HL-60/S4 (cell line): ENCODE measurements at regions not wholly inside any gene's neighbourhood (a gene's known extent, or its start where the extent isn't known, plus 50 kb on each side); places are given as distances from the start of the nearest gene placed in this dataset.

Experiments
- in situ Hi-C: fragments of 300-500 bp; cut with MboI; formaldehyde crosslinking; loops from 2 replicates; pipeline ENCODE4 v1.14.3; 2022; ENCODE audit warnings: low sequenced_read_pairs

DNA sequence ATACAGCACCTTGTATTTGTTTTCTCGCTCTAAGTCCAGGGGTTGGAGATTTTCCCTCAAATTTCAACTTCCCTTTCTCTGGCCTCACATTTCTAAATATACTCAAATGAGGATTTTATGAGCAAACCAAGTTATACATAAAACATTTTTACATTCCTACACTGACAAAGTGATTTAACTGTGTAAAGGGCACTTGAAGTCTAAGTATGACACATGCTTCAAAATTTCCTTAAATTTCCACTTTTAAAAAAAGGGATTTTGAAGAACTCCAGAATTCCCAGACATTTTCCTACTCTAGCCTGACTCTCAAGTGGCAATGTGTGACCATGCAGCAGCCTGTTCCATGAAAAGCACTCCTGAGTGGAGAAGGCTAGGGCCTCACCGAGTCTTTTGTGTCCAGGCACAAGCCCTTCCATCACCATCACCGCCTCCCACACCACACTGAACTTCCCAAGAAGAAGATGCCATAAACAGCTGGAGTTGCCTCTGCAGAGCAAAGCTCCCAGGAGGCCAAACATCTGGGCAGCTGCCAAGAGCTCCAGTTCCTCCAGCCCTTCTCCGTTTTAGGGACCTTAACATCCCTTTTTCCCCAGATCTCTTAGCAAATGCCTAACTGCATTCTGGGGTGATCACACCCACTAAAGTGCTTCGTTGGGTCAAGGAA is 68.9 kb downstream of the NCR2 start:
- in situ Hi-C loops, result no loop called here

DNA sequence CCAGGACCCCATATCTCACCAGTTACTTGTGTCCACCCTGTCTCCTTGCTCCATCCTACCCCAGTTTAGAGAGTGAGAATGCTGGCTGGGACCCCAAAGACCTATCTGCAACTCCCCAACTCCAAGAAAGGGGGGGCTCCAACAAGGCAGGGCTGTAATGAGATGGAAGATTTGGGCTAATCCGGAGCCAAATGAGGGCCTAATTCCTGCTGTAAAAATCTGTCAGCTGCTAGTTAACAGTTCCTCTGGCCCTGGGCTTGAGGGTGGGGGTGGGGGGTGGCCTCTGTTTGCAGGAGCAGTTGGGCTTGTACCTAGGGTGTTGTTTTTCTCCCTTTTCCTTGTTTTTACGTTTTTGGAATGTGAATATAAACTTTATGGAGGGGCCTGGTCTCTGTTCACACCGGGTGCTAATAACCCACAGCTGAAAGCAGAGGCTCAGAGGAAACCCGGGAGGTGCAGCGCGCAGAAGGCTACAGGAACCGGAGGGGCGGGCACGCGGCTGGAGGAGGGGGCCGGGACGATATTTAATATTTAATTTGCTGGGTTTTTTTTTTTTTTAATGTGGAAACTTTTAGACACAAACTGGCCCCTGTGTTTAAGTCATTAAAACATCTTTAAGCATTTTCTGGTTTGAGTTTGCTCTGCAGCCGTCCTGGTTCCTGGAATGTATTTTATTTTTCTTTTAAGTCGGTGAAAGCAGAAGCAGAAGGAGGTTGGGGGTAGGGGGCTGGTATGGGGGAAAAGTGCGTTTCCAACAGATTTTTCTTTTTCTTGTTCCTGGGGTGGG is 70.7 kb downstream of the NCR2 start:
- in situ Hi-C loops, result no loop called here

DNA sequence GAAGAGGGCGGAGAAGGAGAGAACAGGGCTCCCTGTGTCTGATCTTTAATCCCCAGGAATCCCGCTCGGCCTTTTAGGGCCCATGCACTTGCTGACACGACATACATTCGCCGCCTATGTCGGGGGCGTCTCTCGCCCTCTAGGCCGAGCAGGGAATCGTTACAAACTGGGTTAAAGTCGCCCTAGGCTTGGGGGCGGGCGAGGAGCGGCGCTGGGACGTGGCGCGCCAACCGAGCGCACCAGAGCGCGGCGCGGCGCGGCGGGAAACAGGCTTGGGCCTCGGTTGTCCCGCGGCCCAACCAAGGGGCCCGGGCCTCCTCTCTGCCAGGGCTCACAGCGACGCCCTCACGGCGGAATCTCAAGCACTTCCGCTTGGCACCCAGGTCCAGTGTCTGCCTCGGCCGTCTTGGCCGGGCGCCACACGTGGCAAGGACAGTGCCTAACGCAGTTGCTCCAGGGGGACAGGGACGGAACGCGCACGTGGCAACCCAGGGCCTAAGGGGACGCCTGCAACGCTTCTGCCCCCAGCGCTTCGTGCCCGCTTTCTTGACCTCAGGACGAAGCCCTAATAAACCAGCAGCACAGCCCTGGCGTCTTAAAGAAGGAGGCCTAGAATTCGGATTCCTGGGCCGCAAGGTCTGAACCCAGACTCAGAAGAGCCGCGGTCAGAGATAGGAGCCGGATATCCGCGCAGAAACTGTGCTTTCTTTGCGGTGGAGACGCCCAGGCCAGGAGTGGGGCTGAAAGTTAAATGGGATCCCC is 71.5 kb downstream of the NCR2 start:
- in situ Hi-C loops, result no loop called here

DNA sequence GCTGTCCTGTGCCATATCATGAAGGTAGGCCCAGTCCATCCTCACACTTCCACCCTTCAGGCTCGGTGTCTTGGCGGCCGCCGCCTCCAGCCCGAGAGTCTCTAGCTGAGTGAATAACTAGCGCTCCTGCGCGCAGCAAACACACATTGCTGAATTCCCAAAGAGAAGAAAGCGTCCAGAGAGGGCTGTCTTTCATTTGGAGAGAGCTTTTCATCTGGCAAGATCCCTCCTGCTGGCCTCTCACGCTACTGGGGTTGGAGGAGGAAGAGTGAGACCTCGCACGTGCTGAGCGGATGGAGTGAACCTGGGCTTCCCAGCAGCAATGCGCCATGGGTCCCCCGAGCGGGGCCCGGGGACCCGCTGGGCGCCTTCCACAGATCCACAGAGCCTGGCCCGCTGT is 73.2 kb downstream of the NCR2 start:
- in situ Hi-C loops, result no loop called here

DNA sequence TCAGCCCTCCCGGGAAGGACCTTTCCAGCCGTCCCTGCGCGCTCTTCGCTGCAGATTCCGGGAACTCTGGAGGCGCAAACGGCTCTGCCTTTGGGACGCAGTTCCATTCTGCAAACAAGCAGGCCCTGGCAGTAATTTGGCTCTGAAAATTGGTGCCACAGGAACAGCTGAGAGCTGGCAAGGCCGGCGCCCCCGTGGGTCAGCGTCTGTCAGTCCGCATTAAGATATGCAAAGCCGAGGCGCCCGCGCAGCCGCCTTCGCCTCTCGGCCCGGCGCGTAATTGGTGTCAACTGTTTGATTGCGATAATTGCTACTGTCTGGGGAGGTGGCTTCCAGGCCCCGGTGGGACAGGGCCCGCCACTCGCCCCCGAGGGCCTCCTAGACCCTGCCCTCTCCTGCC is 73.6 kb downstream of the NCR2 start:
- in situ Hi-C loops, result no loop called here

DNA sequence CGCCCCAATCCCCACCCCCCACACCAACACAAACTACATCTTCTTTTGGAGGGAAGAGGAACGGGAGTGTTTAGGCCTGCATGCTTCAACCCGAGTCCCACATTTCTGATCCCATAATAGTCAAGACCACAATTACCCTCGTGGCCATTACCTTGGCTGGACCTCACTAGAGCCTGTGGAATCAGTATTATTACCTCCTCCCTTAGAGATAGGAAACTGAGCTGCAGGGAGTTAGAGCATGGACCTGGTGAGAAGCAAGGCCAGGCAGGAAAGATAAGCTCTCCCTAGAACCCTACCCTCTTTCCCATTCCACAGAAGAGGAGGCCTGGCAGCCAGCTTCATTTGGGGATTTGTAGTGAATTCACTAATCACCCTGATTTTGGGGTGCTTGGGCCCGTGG is 74.1 kb downstream of the NCR2 start:
- in situ Hi-C loops, result no loop called here

DNA sequence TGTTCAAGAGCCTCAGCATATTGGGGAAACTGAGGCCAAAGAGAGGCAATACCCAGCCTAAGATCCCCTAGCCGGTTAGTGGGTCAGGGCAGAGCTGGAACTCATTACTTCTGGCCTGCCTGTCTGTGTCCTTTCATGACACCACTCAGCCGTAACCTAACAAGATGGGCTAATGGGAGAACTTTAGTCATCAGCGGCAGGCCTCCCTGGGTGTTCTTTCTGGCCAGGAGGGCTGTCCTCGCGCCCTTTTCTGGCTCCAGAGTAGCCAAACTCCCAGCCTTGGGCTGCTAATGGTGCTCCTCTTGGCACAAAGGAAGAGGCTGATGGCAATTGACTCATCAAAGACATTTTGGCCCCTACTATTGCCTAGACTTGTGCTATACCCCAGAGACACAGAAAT is 76.6 kb downstream of the NCR2 start:
- in situ Hi-C loops, result no loop called here

DNA sequence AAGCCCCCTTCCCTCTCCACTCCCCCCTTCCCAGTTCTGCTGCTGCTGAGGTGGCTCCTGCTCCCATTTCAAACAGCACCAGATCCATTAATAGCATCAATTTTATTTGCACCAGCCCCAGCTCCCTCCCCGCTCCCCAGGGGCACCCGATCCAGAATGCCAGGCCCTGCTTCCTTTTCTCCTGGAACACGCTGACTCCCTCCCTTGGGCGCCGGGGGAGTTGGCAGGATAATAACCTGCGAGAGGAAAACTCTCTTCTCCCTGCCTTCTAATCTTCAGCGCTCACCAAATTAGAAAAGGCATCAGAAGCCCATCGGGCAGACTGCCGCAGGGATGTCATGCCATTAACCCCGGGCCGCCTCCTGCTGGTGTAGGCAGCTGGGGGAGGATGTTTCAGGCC is 77.8 kb downstream of the NCR2 start:
- in situ Hi-C loops, result no loop called here

DNA sequence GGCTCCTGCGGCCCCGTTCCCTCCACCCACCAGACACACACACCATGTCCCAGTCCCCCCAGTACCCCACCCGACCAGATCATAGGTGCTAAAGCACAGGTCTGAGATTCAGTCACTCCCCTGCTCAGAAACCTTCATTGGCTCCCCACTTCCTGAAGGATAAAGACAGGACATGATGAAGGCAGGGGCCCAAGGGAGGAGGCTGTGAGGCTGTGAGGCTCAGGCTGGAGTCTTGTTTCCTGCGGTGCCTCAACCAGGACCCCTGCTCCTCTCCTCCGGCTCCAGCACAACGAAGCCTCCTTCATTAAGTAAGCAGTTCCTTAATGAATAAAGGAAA is 81.1 kb downstream of the NCR2 start:
- in situ Hi-C loops, result no loop called here

DNA sequence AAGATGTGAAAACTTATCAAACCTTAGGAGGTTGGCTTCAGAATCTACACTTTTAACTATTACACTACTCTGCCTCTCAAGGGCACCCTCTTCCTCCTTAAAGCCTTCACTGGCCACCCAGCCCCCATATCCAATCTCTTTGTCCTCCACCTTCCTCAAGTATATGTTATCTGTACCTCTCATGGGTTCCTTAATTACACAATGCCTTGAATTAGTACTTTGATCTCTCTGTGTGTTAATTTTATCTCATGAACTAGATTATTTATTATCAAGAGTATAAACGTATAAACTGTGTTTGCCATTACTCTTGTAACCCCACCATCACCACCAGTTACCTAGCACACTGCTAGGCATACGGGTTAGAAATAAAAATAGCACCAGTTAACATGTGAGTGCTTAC is 83.3 kb downstream of the NCR2 start:
- in situ Hi-C loops, result no loop called here

DNA sequence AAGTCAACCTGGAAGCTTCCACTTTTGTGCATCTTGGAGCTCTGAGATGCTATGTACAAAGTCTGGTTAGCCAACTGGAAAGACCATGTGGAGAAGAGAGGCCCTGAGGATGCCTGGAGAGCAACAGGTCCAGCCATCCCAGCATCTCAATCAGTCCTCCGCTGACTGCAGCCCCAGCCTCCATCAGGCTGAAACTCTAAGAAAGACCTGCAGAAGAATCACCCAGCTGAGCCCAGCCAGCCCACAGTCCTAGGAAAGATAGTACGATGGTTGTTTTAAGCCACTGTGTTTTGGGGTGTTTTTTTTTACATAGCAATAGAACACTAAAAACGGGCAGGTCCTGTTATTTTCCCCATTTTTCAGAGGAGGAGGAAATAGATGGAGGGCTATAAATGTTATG is 84.0 kb downstream of the NCR2 start:
- in situ Hi-C loops, result no loop called here

DNA sequence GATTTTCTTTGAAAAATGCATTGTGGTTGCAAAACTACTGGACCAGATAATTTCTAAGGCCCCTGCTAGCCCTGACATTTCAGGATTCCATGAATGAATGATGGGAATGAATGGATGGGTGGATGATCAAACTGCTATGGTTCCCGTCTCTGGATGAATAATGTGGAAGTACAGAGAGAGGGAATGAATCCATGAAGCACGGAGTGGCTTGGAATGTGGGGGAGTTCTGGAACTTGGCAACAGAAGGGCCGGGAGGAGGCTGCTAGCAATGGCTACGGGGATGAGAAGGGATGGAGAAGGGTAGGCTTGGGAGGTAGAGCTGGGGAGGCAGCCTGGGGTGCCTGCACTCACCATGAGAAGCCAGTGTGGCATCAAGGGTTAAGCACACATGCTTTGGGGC is 84.8 kb downstream of the NCR2 start:
- in situ Hi-C loops, result no loop called here

DNA sequence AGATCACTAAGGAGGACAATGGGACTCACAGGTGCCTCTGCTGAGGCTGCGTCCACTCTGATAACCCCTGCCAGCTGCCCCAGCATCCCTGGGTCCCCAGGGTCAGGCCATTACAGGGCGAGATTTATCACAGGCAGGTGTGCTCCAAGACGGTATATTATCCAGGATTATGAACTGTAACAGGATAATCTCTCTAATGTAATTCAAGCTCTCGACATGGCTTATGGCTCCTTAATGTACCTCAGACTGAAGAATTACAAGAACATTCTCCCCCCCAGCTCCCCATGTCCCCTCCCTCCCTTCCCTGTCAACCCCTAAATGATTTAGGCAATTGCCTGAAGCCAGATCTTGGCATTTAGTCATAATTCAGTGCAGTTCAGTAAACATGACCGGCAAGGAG is 86.8 kb downstream of the NCR2 start:
- in situ Hi-C loops, result no loop called here

DNA sequence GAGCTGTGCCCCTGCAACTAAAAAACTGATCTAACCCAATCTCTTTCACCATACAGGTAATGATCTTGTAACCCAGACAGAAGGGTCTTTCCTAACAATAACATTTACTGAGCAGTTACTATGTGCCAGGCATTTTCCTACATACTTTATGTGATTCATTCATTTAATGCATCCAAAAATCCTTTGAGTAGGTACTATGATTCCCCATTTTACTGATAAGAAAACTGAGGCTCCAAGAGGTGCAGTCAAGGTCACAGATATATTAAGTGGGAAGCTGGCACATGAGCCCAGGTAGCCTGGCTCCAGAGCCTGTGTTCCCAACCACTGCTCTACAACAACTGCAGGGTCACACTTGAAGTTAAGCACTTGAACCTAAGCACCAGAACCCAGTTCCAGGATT is 87.6 kb downstream of the NCR2 start:
- in situ Hi-C loops, result no loop called here

DNA sequence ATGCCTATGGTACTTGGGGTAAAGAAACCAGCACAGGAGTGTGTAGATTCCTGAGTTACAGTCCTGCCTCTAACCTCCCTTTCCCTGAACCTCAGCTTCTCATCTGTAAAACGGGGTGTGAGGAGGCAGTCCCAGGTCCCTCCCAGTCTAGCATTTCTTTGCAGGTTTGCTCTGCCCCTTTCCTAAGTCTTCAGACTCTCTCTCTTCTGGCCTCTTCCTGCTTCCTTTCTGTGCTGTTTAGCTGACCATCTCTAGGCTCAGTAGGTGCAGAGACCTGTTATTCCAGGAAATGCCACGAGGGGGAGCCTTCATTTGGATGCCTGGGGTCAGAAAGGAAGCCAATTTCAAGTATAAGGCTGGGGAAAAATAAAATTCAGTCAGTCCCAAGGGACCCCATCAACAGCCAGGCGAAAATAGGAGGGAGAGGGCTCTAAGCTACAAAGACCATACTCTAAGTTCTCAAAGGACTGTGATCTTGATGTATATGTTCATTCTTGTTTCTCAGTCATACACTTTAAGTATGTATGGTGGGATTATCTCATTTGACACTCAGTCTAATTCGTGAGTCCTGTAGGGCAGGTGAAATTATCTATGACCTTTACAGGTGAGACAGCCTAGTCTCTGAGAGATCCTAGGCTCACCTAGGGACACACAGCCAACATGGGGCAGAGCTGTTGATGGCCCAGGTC is 89.1 kb downstream of the NCR2 start:
- in situ Hi-C loops, result no loop called here

DNA sequence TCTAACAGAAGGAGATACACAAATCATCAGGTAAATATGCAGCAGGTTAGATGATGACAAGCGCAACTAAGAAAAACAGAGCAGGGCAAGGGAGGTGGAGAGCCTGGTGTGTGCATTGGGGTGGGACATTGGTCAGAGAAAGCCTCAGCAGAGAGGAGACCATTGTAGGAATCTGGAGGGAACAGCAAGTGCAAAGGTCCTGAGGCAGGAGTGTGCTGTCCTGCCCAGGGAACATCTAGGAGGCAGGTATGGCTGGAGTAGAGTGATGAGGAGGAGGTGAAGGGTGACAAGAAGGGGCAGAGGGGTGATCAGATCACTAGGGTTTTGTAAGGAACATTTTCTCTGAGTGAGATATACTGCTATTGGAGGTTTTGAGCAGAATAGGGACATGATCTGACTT is 90.1 kb downstream of the NCR2 start:
- in situ Hi-C loops, result no loop called here

DNA sequence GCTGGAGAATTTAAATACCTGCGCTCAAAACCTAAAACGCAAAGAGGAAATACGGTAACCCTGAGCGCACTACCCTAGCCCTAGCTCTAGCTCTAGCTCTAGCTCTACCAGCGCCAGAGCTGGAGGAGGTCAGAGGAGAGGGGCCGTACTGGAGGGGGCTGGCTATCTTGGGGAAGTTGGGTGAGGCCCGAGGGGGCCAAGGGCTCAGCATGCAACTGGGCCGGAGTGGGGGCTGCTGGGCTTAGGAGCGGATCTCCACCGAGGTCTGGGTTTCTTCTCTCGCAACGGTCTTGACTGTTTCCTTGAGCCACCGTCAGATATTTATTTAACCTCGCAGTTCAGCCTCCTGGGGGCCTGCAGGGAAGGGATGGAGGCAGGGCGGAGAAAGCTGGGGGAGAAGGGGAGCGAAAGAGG is 91.0 kb downstream of the NCR2 start:
- in situ Hi-C loops, result no loop called here

DNA sequence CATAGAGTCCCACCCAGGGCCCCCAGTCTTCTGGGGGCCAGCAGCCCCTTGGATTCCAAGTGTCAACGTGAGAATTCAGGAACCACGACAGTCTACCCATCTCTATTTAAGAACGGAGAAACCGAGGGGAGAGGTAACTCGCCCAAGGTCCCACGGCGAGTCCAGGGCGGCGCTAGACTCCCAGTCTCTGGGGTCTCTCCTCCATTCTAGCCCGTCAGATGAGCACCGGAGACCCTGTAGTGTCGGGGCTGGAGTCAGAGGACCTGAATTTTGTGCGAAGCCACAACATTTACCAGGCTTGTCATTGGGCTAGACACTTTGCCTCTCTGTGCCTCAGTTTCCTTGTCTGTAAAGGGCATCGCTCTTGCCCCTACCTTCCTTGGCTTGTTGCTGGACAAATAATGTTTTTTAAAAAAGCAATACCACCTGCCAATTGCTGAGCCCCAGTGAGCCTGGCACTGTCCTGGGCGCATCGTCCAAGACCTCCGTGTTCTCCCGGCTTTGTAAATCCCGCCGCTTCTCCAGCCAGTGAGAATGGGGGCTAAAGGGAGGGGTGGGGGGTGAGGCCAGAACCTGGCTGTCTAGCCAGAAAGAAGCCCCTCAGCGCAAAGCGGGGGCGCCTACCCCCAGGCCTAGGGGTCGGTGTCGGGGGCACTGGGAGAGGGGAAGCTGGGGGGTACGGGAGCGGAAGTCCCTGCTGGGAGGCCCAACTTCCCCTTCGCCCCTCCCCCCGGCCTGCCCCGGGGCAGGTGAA is 91.7 kb downstream of the NCR2 start:
- in situ Hi-C loops, result no loop called here

DNA sequence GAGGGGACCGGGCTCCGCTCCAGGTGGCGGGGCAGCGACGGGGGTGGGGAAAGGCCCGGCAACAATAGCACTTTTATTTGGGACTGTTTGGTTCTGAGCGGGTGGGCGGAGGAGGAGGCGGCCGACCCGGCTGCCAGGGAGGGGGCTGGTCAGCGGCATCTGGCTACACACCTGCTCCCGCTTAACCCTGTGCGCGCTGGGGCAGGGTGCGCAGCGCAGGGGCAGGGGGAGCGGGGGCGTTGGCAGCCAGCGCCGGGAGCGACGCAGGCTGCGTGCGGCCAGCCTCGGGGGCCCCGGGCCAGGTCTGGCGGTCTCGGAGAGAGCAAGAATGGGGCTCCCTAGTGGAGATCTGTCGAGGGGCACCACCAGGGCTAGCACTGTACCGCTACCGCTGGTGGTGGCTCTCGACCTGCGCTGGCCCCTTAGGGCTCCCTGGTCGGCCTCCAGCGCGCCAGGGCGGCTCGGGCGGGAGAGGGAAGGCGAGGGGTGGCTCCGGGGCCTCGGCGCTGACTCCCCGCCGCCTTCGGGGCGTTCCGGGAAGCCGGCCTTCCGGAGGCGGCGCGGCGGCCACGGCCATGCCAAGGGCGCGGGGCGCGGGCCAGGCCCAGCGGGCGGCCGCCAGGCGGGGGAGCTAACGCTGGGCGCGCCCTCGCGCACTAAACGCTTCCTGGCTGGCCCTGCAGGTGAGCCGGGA is 92.4 kb downstream of the NCR2 start:
- in situ Hi-C loops, result no loop called here

DNA sequence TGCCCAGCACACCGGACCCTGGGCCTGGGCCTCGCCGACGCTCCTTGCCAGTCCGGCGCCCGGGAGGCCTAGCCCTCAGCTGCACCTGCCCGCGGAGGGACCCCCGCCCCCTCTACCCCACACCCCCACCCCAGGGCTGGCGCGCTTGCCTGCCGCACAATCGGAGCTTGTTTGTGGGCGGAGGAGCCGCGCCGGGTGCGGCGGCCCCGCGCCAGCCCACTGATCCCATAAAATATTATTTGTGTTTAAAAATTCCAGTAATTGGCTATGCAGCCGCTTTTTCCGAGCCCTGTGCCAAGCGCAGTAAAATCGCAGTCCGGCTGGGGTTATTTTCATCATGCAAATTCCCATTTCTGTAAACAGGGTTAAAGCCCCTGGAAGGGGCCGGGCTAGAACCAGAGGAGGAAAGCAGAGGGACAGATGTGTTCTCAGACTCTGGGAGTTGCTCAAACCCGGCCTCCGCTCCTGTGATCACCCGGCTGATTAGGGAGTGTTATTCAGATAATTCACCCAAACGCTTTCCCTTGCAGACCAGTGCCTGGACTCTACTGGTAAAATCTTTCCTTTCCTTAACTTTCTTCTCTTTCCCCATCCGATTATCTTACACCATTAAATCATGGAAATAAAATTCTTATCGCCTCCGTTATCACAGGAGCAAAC is 93.1 kb downstream of the NCR2 start:
- in situ Hi-C loops, result no loop called here
